SU-DHL-6 (cell line): ENCODE measurements at regions not wholly inside any gene's neighbourhood (a gene's known extent, or its start where the extent isn't known, plus 50 kb on each side); places are given as distances from the start of the nearest gene placed in this dataset.

Experiments
- EZH2phosphoT487 ChIP-seq: fragments of 200-600 bp; sonication (generic), shearing (Covaris generic); conservative IDR thresholded peaks from 2 replicates; pipeline ENCODE4 v1.6.1; 2018; ENCODE audit warnings: mild to moderate bottlenecking, antibody characterized with exemption, low read length, moderate library complexity, mixed read lengths
- TF ChIP-seq, protein P1 (sequence below): fragments of 200-600 bp; sonication (generic); IDR thresholded peaks from one replicate; pipeline ENCODE4 v1.5.1; 2017; ENCODE audit warnings: antibody characterized with exemption, mild to moderate bottlenecking, low read length, moderate library complexity; ENCODE audit not compliant: insufficient read depth, poor library complexity, severe bottlenecking

DNA sequence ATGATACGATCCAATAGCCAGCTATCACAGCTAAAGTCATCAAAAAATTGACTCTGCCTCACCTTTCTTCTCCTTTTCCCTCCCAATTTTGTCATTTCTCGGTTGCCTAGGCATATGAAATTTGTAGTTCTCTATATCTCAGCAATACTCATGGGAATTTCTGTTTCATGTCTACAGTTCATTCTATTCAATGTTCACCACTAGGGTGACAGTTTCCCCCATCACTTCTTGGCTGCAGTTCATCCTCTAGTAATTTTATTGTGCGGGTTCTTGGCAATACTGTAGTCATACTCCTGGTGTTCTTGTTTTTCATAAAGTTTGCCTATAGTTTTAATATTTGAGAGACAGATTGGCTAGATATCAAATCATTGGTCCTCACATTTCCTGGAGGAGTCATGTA lies 872.2 kb upstream of the ID2 start:
- TF ChIP-seq, protein P1, sequence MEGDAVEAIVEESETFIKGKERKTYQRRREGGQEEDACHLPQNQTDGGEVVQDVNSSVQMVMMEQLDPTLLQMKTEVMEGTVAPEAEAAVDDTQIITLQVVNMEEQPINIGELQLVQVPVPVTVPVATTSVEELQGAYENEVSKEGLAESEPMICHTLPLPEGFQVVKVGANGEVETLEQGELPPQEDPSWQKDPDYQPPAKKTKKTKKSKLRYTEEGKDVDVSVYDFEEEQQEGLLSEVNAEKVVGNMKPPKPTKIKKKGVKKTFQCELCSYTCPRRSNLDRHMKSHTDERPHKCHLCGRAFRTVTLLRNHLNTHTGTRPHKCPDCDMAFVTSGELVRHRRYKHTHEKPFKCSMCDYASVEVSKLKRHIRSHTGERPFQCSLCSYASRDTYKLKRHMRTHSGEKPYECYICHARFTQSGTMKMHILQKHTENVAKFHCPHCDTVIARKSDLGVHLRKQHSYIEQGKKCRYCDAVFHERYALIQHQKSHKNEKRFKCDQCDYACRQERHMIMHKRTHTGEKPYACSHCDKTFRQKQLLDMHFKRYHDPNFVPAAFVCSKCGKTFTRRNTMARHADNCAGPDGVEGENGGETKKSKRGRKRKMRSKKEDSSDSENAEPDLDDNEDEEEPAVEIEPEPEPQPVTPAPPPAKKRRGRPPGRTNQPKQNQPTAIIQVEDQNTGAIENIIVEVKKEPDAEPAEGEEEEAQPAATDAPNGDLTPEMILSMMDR = no peak
- TF ChIP-seq EZH2phosphoT487 = no peak
